ENCODE measurements at regions not wholly inside any gene's neighbourhood (a gene's known extent, or its start where the extent isn't known, plus 50 kb on each side); places are given as distances from the start of the nearest gene placed in this dataset.

DNA sequence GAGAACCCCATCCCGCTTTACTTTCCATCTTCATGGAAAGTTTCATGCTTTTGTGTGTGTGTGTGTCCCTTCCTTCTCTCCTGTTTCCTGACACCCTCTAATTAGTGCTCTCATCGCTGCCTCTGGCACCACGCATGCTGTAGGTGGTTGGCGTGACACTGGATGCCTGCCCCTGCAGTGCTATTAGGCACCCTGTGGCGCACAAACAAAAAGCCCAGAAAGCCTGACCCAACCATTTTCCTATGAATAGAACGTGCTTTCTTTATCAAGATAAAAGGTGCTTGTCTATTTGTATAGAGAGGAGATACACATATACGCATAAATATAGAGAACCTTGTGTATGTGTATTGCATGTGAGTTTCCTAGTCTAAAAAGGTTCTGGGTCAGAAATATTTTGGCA is 120.8 kb upstream of the CDCA7L start:
- Mint-ChIP-seq H3K4me3 (no peak overlapping the region), H3K27me3 (ENCODE audit: low read depth) (peaks cover 2% of the 10 kb centered on the region), H3K4me1 (ENCODE audit: low read depth) (no peaks in the 10 kb centered on the region), H3K27ac (no peak overlapping the region), H3K9me3 (no peaks in the 10 kb centered on the region), H3K36me3 (ENCODE audit: low read depth) (no peaks in the 10 kb centered on the region)
- intact Hi-C loops (cut with micrococcal nuclease) = no loop called here
- no peak for DNase-seq
- CTCF ChIA-PET = no interaction called here

DNA sequence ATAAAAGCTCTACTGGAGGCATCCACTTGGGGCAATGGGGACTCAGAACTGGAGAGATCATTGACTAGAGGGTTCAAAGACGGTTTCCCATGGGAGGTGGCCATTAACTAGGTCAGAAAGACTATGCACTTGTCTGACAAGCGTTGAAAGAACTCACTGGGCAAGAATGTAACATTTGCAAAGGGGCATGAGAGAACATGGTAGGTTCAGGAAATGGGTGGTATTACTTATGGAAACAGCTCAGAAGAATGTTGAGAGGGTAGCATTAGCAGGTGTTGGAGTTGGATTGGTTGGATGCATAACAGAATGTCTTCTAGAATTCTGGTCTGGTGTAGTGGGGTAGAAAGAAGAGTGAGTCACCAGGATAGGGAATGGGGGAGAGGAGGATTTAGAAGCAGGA is 119.1 kb upstream of the CDCA7L start:
- Mint-ChIP-seq H3K36me3 (ENCODE audit: low read depth) (no peaks in the 10 kb centered on the region), H3K27me3 (ENCODE audit: low read depth) (peaks cover 5% of the 10 kb centered on the region), H3K4me1 (ENCODE audit: low read depth) (no peaks in the 10 kb centered on the region), H3K4me3 (no peak overlapping the region), H3K9me3 (no peaks in the 10 kb centered on the region), H3K27ac (no peak overlapping the region)
- intact Hi-C loops (cut with micrococcal nuclease) = no loop called here
- CTCF ChIA-PET = no interaction called here
- no peak for DNase-seq

DNA sequence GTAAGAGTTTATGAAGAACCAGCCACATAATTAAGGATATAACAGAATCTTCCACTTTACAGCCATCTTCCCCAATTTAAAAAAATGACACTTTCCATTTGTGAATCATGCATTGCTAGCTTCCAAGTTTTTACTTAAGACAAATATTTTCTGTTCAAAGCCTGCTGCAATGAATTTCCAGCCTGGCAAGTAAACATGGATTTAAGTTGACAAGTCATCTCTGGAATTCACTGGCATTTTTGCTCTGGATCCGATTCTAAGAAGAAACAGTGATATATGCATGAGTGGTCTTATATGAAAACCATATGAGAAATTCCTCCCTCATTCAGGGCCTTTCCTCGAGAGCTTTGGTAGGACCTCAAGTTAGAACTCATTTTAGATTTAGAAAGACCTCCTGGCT is 116.1 kb upstream of the CDCA7L start:
- H3K9me3 Mint-ChIP-seq = no peaks in the 10 kb centered on the region
- no peak overlapping the region for H3K4me3 Mint-ChIP-seq
- H3K4me1 Mint-ChIP-seq (ENCODE audit: low read depth) = no peaks in the 10 kb centered on the region
- intact Hi-C loops (cut with micrococcal nuclease) = no loop called here
- H3K27ac Mint-ChIP-seq = no peak overlapping the region
- H3K36me3 Mint-ChIP-seq (ENCODE audit: low read depth) = no peaks in the 10 kb centered on the region
- CTCF ChIA-PET = no interaction called here
- H3K27me3 Mint-ChIP-seq (ENCODE audit: low read depth) = peaks cover 13% of the 10 kb centered on the region
- no peak for DNase-seq

DNA sequence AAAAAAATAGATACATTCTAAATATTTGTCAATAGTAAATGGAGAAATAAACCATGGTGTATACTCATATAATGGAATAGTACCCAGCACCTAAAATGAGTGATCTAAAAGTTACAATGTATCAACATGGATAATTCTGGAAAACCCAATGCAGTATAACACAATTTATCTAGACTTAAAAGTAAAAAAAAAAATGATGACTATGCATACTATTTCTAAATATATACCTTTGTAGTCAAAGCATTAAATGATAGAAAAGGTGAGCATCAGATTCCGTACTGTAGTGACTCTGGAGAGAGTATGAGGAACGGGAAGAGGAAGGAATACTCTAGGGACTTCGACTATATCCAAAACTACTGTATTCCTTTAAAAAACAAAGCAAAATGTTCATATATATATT is 115.2 kb upstream of the CDCA7L start:
- no peak overlapping the region for H3K27ac Mint-ChIP-seq
- no peaks in the 10 kb centered on the region for H3K9me3 Mint-ChIP-seq
- H3K4me3 Mint-ChIP-seq = no peak overlapping the region
- intact Hi-C loops (cut with micrococcal nuclease) = no loop called here
- no peak for DNase-seq
- no peaks in the 10 kb centered on the region for H3K36me3 Mint-ChIP-seq (ENCODE audit: low read depth)
- no peaks in the 10 kb centered on the region for H3K4me1 Mint-ChIP-seq (ENCODE audit: low read depth)
- CTCF ChIA-PET = no interaction called here
- H3K27me3 Mint-ChIP-seq (ENCODE audit: low read depth) = peaks cover 13% of the 10 kb centered on the region

DNA sequence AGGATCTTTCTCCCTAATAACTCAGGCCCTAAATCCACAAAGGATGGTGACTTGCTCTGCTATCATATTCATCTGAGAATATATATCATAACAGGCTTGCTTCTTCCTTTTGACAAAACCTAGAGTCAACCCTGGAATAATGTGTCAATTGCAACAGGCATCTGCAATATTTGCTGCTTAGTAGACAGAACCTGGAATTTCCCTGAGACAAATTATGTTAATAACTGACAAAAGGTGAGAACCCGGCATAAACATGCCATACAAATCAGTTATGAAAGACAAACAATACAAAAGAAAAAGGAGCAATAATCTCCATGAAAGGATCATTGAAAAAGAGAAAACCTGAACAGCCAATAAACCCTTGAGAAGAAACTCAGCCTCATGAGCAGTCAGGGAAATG is 114.5 kb upstream of the CDCA7L start:
- Mint-ChIP-seq H3K36me3 (ENCODE audit: low read depth) (no peaks in the 10 kb centered on the region), H3K4me3 (no peak overlapping the region), H3K27me3 (ENCODE audit: low read depth) (peaks cover 16% of the 10 kb centered on the region), H3K4me1 (ENCODE audit: low read depth) (no peaks in the 10 kb centered on the region), H3K9me3 (no peaks in the 10 kb centered on the region), H3K27ac (no peak overlapping the region)
- intact Hi-C loops (cut with micrococcal nuclease) = no loop called here
- CTCF ChIA-PET = no interaction called here
- no peak for DNase-seq

DNA sequence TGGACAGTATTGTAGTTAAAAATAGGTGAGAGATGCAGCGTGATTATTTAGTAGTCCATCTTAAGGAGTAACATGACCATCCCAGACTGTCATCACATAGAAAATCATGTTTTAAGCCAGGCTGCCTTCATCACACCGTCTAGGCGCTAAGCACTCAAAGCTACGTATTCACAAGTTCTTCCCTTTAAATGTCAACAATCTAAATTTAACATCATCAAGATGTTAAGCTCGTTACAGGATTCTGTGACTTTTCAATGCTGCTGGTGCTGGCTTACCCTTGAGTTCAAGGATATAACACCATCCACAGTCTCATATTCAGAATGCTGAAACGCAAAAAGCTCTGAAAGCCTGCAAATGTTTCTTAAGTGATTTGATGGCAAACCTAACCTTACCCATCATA is 109.5 kb upstream of the CDCA7L start:
- intact Hi-C loops (cut with micrococcal nuclease) = no loop called here
- CTCF ChIA-PET = interaction anchor here (0.6 kb wide), 1 partner anchor 282 kb away, joined by 3 read pairs; no protein-coding TSS in a partner anchor
- Mint-ChIP-seq H3K27me3 (ENCODE audit: low read depth) (peaks cover 20% of the 10 kb centered on the region), H3K4me1 (ENCODE audit: low read depth) (no peaks in the 10 kb centered on the region), H3K4me3 (no peak overlapping the region), H3K36me3 (ENCODE audit: low read depth) (no peaks in the 10 kb centered on the region), H3K9me3 (no peaks in the 10 kb centered on the region), H3K27ac (no peak overlapping the region)
- DNase-seq = no peak

DNA sequence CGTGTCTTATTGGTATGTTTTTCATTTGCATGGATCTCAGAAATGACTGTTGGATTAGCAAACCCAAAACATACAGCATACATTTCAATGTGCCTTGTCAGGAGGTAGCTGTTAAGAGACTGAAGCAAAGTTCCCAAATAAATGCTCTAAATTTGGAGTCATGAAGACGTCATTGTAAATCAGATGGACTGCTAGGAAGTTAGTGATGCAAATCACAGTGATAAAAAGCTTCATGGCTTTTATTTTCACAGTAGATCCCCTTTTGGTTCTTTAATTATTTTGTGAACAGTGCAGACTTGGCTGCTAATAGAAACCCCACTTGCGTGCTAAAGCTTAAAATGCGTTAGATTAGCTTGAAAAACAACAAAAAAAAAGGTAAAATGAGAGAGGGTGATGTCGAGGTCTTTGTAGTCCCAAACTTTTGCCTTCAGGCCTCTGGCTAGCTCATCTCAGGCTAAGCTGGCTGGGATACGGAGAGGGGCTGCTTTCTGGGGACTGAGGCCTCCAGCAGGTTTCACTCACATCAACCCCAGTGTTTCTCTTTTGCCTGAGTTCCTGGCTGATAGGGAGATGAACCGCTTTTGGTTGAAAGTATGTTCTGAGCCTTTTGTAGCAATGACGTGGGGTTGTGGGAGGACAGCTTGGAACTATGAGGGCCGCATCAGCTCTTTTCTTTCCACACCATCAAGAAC is 107.1 kb upstream of the CDCA7L start:
- no peak for DNase-seq
- Mint-ChIP-seq H3K4me1 (ENCODE audit: low read depth) (no peaks in the 10 kb centered on the region), H3K9me3 (no peaks in the 10 kb centered on the region), H3K27me3 (ENCODE audit: low read depth) (peaks cover 14% of the 10 kb centered on the region), H3K27ac (no peak overlapping the region), H3K36me3 (ENCODE audit: low read depth) (no peaks in the 10 kb centered on the region), H3K4me3 (no peak overlapping the region)
- intact Hi-C loops (cut with micrococcal nuclease) = no loop called here
- CTCF ChIA-PET = interaction anchor here (0.7 kb wide), 1 partner anchor 243 kb away, joined by 4 read pairs; no protein-coding TSS in a partner anchor

DNA sequence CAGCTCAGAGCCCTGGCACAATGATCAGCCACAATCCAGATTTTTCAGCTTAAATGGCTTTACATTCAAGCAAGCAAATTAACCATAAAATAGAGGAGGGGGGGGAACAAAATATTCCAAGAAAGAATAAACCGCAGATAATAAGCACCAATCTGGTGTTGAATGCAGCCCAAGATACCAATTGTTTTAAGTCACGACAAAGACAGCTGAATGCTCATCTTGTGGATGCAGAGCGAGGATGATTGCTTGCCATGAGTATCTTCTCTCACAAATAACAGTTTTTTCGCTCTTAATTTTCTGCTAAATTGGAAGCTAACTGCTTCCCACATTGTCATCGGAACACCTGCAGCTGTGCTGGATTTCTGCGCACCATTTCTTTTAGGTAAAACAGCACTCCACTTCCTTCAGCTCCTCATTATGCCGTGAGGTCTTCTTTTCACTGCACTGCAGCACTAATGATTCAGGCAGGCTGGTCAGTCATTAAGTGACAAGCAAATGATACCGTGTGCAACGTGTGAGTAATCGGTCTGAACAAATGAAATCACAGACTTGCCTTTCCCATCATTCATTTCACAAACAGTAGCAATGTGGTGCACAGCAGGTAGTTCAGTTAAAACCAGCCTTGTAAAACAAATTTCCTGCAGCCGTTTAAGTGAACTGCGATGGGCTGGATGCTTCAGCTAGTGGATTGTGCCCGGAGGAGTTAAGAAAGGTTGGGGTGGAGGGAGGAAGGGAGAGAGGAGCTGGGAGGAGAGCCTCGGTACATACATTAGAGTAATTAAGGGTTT is 106.4 kb upstream of the CDCA7L start:
- Mint-ChIP-seq H3K36me3 (ENCODE audit: low read depth) (no peaks in the 10 kb centered on the region), H3K4me1 (ENCODE audit: low read depth) (no peaks in the 10 kb centered on the region), H3K9me3 (no peaks in the 10 kb centered on the region), H3K27me3 (ENCODE audit: low read depth) (peaks cover 13% of the 10 kb centered on the region), H3K27ac (no peak overlapping the region), H3K4me3 (no peak overlapping the region)
- no peak for DNase-seq
- CTCF ChIA-PET = no interaction called here
- intact Hi-C loops (cut with micrococcal nuclease) = no loop called here

DNA sequence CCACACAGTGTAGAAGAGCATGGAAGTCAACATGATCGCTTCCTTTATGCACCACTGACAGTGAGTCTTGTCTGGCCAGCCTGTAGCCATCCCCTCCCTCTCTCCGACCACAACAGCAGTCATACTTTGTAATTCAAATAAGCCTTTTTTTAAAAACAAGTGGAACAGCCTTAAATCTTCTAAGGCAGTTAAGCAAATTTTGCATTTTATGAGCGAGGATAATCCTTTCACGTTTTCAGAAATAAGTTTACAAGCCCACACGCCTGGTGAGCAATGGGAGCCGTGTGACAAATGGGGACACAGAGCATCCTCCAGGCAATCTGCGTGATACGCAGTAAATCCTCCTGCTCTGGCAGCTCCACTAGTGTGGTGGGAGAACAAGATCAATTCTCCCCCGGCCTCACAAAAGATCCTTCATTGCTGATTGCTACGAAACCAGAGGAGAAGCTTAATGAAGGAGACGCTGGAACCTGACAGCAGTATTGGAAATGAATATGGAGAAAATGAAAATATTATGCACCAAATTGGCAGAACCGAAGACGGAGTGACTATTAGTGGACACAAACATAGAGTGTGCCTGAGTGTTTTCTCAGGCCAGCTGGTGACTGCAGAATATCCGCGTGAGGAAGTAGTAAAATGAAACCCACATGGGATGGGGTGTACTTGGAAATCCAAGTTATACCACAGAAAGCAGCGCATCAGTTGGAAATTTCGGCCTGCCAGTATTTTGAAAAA is 104.2 kb upstream of the CDCA7L start:
- H3K27me3 Mint-ChIP-seq (ENCODE audit: low read depth) = peaks cover 12% of the 10 kb centered on the region
- no peaks in the 10 kb centered on the region for H3K36me3 Mint-ChIP-seq (ENCODE audit: low read depth)
- DNase-seq = no peak
- H3K4me3 Mint-ChIP-seq = no peak overlapping the region
- intact Hi-C loops (cut with micrococcal nuclease) = no loop called here
- no peaks in the 10 kb centered on the region for H3K9me3 Mint-ChIP-seq
- no peaks in the 10 kb centered on the region for H3K4me1 Mint-ChIP-seq (ENCODE audit: low read depth)
- H3K27ac Mint-ChIP-seq = no peak overlapping the region
- CTCF ChIA-PET = no interaction called here

DNA sequence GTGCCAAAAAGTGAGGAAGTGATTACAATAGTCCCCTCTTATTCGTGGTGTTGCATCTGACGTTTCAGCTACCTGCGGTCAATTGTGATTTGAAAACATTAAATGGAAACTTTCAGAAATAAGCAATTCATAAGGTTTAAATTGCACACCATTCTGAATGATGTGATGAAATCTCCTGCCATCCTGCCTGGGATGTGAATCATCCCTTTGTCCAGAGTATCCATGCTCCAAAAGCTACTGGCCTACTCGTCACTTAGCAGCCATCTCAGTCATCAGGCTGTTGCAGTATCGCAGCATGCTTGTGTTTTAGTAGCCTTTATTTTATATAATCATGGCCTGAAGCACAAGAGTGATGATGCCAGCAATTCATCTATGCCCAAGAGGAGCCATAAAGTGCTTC is 97.7 kb upstream of the CDCA7L start:
- CTCF ChIA-PET = interaction anchor here (0.8 kb wide), 1 partner anchor 456 kb away, joined by 3 read pairs; the partner anchor contains the start of gene STEAP1B
- Mint-ChIP-seq H3K36me3 (ENCODE audit: low read depth) (no peaks in the 10 kb centered on the region), H3K27me3 (ENCODE audit: low read depth) (peaks cover 5% of the 10 kb centered on the region), H3K27ac (no peak overlapping the region), H3K9me3 (no peaks in the 10 kb centered on the region), H3K4me3 (no peak overlapping the region), H3K4me1 (ENCODE audit: low read depth) (no peaks in the 10 kb centered on the region)
- DNase-seq = no peak
- intact Hi-C loops (cut with micrococcal nuclease) = no loop called here

DNA sequence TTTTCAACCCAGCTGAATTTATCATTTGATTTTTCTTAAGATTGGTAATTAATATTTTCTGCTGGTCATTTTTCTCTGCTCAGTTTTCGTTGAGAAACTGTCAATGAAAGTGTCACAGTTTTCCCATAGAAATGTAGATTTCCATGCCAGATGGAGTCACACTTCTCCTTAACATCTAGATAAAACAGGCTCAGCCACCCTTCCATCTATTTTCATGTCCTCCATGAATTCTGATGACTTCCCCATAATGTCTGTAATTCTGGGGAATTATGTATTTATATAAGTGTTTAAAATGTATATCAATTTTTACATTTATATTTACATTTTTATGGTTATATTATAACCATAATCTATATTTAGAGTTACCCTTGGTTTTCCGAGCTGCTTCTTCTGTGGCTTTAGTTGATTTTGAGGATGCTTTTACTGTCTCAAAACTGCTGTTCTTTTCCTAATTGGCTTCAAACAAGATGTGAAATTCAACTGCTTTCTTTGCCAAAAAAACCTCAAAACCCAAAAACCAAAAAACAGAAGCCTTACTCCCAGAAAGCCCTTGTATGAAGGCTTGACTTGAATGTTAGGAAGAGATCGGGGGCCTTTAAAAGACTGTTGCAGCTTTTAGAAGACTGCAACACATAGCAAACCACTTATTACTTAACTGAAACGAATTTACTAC is 95.4 kb upstream of the CDCA7L start:
- Mint-ChIP-seq H3K4me3 (no peak overlapping the region), H3K36me3 (ENCODE audit: low read depth) (no peaks in the 10 kb centered on the region), H3K4me1 (ENCODE audit: low read depth) (no peaks in the 10 kb centered on the region), H3K27me3 (ENCODE audit: low read depth) (peaks cover 2% of the 10 kb centered on the region), H3K9me3 (no peaks in the 10 kb centered on the region), H3K27ac (no peak overlapping the region)
- intact Hi-C loops (cut with micrococcal nuclease) = no loop called here
- DNase-seq = no peak
- CTCF ChIA-PET = no interaction called here

DNA sequence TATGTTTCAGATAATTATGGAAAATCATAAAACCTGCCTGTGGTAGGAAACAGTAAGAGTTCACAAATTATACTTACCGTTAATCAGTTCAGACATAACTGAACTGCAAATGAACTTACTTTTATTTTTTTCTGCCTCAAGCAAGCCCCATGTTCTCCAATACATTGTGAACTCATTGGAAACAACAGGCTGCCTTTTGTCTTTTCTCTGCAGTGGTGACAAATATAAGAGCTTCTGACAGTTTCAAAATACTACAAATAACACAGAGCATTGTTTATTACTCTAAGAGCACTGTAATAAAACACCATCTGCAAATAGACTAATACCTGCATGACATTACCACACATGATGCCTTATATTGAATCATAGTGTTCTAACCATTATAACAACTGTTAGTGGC is 94.0 kb upstream of the CDCA7L start:
- CTCF ChIA-PET = interaction anchor here (0.6 kb wide), 1 partner anchor 1018 kb away, joined by 3 read pairs; no protein-coding TSS in a partner anchor
- H3K4me3 Mint-ChIP-seq = no peak overlapping the region
- no peak for DNase-seq
- H3K27me3 Mint-ChIP-seq (ENCODE audit: low read depth) = peaks cover 2% of the 10 kb centered on the region
- no peak overlapping the region for H3K27ac Mint-ChIP-seq
- no peaks in the 10 kb centered on the region for H3K9me3 Mint-ChIP-seq
- no peaks in the 10 kb centered on the region for H3K4me1 Mint-ChIP-seq (ENCODE audit: low read depth)
- no peaks in the 10 kb centered on the region for H3K36me3 Mint-ChIP-seq (ENCODE audit: low read depth)
- intact Hi-C loops (cut with micrococcal nuclease) = no loop called here

Data from activated naive CD4-positive, alpha-beta T cell treated with anti-CD3 and anti-CD28 coated beads for 36 hours (primary cell).